AG04449 (cell line): ENCODE measurements at regions not wholly inside any gene's neighbourhood (a gene's known extent, or its start where the extent isn't known, plus 50 kb on each side); places are given as distances from the start of the nearest gene placed in this dataset.

Experiments
- CTCF ChIA-PET: fragments of 350-600 bp; formaldehyde crosslinking; extraction: SDS; loops from one replicate; lab custom pipeline; 2021; ENCODE audit warnings: antibody characterized with exemption; lab: Yijun Ruan, JAX
- POLR2A ChIA-PET: fragments of 400-600, 350-600 bp; formaldehyde crosslinking; extraction: SDS; loops from one replicate; lab custom pipeline; 2020; ENCODE audit warnings: antibody characterized with exemption, inconsistent platforms; lab: Yijun Ruan, JAX
- DNase-seq: peaks from one replicate; pipeline ENCODE4 v3.0.0-alpha.2; 2010; ENCODE audit warnings: low read depth, low spot score
- H3K4me3 ChIP-seq: 2 replicates; pipeline ENCODE4 v1.5.1; 2011; ENCODE audit warnings: low read depth, mild to moderate bottlenecking, control low read depth, low read length
- TF ChIP-seq, protein P1 (sequence below): IDR thresholded peaks from one replicate; pipeline ENCODE4 v1.5.1; 2011; ENCODE audit warnings: mild to moderate bottlenecking, moderate library complexity, low read length, control low read depth, inconsistent platforms; ENCODE audit not compliant: insufficient read depth; ENCODE audit errors: missing control alignments

DNA sequence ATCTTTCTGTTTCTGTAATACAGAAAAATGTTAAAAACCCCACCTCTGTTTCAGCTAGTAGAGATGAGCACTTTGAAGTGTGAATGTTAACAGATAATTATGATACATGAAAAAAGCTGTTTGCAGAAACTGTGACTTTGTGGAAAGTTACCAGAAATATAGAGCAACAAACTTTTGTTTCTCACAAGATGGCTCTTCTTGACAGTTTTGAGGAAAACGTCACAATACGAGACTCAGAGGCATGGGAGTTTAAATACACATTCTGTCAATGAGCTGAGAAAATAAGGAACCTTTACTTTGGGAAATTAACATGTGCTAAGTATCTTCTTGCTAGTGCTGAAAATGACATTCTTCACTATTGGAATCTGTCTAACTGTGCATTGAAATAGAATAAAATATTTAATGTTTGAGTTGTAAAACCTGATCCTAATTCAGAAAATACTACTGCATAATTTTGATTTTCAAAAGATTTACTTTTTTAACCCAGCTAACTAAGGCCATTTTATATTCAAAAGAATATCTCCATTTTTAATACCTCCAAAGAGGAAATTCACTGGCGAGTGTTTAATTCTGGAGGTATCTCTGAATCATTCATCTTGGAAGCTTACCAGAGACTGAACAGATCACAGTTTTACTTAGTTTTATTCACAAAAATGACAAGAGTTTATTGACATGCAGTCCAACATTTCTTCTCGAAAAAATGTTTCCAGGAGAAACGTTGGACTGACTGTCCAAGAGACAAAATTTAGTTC lies 308.9 kb upstream of the LRFN5 start:
- no peak for DNase-seq
- CTCF ChIA-PET, result no interaction called here
- no peak overlapping the region for H3K4me3 ChIP-seq
- POLR2A ChIA-PET, result no interaction called here
- TF ChIP-seq, protein P1, sequence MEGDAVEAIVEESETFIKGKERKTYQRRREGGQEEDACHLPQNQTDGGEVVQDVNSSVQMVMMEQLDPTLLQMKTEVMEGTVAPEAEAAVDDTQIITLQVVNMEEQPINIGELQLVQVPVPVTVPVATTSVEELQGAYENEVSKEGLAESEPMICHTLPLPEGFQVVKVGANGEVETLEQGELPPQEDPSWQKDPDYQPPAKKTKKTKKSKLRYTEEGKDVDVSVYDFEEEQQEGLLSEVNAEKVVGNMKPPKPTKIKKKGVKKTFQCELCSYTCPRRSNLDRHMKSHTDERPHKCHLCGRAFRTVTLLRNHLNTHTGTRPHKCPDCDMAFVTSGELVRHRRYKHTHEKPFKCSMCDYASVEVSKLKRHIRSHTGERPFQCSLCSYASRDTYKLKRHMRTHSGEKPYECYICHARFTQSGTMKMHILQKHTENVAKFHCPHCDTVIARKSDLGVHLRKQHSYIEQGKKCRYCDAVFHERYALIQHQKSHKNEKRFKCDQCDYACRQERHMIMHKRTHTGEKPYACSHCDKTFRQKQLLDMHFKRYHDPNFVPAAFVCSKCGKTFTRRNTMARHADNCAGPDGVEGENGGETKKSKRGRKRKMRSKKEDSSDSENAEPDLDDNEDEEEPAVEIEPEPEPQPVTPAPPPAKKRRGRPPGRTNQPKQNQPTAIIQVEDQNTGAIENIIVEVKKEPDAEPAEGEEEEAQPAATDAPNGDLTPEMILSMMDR, result no peak

DNA sequence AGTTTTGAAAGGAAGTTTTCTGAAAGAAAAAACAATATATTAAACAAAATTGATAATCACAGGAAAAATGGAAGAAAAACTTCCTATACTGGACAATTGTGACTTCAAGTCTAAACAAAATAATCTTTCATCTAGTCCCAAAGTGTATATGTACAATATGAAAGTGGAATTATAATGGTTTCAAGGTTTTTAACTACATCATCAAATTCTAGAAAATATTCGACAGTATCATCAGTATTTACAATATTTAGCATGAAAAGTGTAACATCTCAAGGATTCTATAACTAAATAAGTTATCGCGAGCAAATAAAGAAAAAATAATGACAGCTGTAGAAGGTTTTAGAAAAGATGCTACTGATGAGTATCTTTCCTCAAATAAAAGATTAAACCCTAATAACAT lies 310.9 kb upstream of the LRFN5 start:
- TF ChIP-seq, protein P1, result no peak
- POLR2A ChIA-PET, result no interaction called here
- CTCF ChIA-PET, result no interaction called here
- no peak for DNase-seq
- no peak overlapping the region for H3K4me3 ChIP-seq

DNA sequence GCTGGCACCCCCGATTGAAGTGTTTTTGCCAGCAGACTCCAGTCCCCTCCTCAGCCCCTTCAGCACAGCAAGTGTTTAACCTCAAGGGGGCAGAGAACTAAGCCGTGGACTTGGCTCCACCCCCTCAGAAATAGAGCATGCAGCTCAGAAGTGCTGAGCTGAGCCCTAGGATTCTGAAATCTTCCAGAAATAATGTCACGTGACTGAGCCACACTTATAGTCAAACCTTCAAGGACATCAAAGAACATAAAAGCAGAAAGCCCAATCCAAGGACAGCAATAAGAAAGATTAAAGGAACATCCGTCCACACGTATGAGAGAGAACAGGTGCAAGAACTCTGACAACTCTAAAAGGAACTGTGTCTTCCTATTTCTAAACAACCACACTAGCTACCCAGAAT lies 317.7 kb upstream of the LRFN5 start:
- POLR2A ChIA-PET, result no interaction called here
- DNase-seq, result no peak
- TF ChIP-seq, protein P1, result no peak
- CTCF ChIA-PET, result no interaction called here
- H3K4me3 ChIP-seq, result no peak overlapping the region

DNA sequence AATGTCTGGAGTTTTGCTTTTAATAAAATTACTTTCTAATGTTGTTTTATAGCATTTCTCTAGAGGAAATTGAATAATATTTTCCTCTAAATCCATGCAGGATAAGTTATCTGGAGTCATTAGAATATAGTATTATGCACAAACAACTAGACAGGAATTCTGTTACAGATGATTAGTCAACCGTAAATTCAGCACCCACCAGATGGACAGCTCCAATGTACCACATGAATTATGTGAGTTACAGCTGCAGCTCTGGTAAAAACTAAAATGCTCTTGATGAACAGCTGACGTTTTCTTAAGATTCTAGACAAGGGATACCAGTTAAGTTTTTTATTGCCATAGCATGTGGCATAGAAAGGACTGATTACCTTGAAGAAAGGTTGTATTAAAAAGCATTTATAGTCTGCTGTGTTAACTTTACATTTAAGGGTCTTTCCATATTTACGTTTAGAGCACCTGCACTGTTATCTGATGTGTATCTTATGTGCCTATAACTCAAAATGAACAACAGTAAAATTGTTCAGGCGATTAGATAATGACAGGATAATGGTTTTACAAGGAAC lies 321.4 kb upstream of the LRFN5 start:
- no peak overlapping the region for H3K4me3 ChIP-seq
- POLR2A ChIA-PET, result no interaction called here
- no peak for DNase-seq
- TF ChIP-seq, protein P1, result no peak
- CTCF ChIA-PET, result no interaction called here

DNA sequence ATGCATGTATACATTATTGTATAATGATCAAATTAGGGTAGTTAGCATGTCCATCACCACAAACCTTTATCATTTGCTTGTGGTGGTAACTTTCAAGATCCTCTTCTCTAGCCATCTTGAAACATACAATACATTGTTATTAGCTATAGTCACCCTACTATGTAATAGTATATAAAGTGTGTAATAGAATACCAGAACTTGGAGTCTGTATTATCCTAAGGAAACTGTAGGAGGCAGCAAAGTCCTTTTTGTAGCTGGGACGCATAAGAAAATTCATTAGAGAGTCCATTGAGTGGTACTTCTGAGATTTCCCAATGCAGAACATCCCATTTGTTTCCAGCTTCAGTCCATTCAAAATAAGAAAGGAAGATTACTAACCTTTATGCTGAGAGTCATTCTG lies 325.9 kb upstream of the LRFN5 start:
- ChIA-PET CTCF (no interaction called here), POLR2A (no interaction called here)
- TF ChIP-seq, protein P1, result no peak
- H3K4me3 ChIP-seq, result no peak overlapping the region
- DNase-seq, result no peak

DNA sequence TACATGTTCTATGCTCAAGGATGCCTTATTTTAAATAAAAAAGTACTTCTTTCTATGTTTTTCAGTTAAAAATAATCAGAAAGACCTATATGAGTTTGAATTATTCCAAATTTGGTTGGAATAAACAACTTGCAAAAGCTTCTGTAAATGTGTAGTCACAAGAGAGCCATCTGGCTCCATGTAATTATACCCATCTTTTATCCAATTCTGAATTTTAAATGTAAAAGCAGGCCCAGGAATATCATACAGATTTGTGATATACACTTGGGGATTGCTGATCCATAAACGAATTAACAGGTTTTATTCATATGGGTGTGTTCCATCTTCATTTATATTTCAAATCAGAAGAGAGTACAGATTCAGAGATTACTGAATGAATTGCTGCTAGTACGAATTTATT lies 329.2 kb upstream of the LRFN5 start:
- ChIA-PET POLR2A (no interaction called here), CTCF (no interaction called here)
- no peak overlapping the region for H3K4me3 ChIP-seq
- TF ChIP-seq, protein P1, result no peak
- no peak for DNase-seq
